Neuronal stem cell (in vitro differentiated cells): ENCODE measurements at regions not wholly inside any gene's neighbourhood (a gene's known extent, or its start where the extent isn't known, plus 50 kb on each side); places are given as distances from the start of the nearest gene placed in this dataset.

ENCODE experiments used
- DNase-seq: peaks from one replicate; pipeline ENCODE4 v3.0.0-alpha.2; 2013; ENCODE audit warnings: low spot score
- H2AFZ ChIP-seq: one replicate; pipeline ENCODE4 v1.6.1; 2013; ENCODE audit warnings: mild to moderate bottlenecking, low read length, inconsistent platforms
- H2AK5ac ChIP-seq: 2 replicates; pipeline ENCODE4 v1.6.1; 2013; ENCODE audit warnings: low read depth, mild to moderate bottlenecking, inconsistent platforms, low read length, moderate library complexity, mixed read lengths
- H2BK120ac ChIP-seq: 2 replicates; pipeline ENCODE4 v1.6.1; 2013; ENCODE audit warnings: low read depth, mild to moderate bottlenecking, inconsistent platforms, low read length, moderate library complexity, mixed read lengths
- H2BK12ac ChIP-seq: one replicate; pipeline ENCODE4 v1.6.1; 2013; ENCODE audit warnings: low read length, inconsistent platforms
- H2BK15ac ChIP-seq: 2 replicates; pipeline ENCODE4 v1.6.1; 2013; ENCODE audit warnings: mild to moderate bottlenecking, low read length, inconsistent platforms, mixed read lengths
- H2BK5ac ChIP-seq: one replicate; pipeline ENCODE4 v1.6.1; 2013; ENCODE audit warnings: inconsistent platforms, mild to moderate bottlenecking, low read length, moderate library complexity
- H3K14ac ChIP-seq: one replicate; pipeline ENCODE4 v1.6.1; 2013; ENCODE audit warnings: low read length, inconsistent platforms
- H3K18ac ChIP-seq: 2 replicates; pipeline ENCODE4 v1.6.1; 2013; ENCODE audit warnings: low read length, inconsistent platforms
- H3K23ac ChIP-seq: 2 replicates; pipeline ENCODE4 v1.6.1; 2013; ENCODE audit warnings: low read depth, mild to moderate bottlenecking, mixed read lengths, low read length, inconsistent platforms; ENCODE audit not compliant: poor library complexity
- H3K27ac ChIP-seq: replicated peaks from 3 replicates; pipeline ENCODE4 v1.5.1; 2013; ENCODE audit warnings: low read length, inconsistent platforms
- H3K27me3 ChIP-seq, 3 experiments: 2 replicates each; pipeline ENCODE4 v1.6.1; 2013; ENCODE audit warnings: low read length in 3 of 3, mild to moderate bottlenecking in 2 of 3, inconsistent platforms in 1 of 3, low read depth in 1 of 3, mixed read lengths in 1 of 3, moderate library complexity in 1 of 3; ENCODE audit not compliant: control insufficient read depth in 3 of 3, insufficient read depth in 3 of 3
- H3K36me3 ChIP-seq, 2 donors: replicated peaks in 1 of 2; 2 replicates each; pipeline ENCODE4 v1.6.1; 2013; ENCODE audit warnings: low read length in 2 of 2; ENCODE audit not compliant: control insufficient read depth in 2 of 2, insufficient read depth in 2 of 2
- H3K4ac ChIP-seq: 2 replicates; pipeline ENCODE4 v1.6.1; 2013; ENCODE audit warnings: inconsistent platforms, mild to moderate bottlenecking, low read length, moderate library complexity
- H3K4me1 ChIP-seq, 2 donors: 1 replicate in 1 of 2; 2 replicates in 1 of 2; pipeline ENCODE4 v1.6.1; 2013; ENCODE audit warnings: low read length in 2 of 2, low read depth in 1 of 2; ENCODE audit not compliant: control insufficient read depth in 2 of 2, insufficient read depth in 1 of 2
- H3K4me2 ChIP-seq: one replicate; pipeline ENCODE4 v1.6.1; 2013; ENCODE audit warnings: mild to moderate bottlenecking, low read length, inconsistent platforms; ENCODE audit not compliant: insufficient read depth, poor library complexity, severe bottlenecking
- H3K4me3 ChIP-seq, 2 donors: 2 replicates each; pipeline ENCODE4 v1.5.1; 2013; ENCODE audit warnings: low read length in 2 of 2, mild to moderate bottlenecking in 2 of 2, inconsistent platforms in 1 of 2, moderate library complexity in 1 of 2
- H3K79me1 ChIP-seq: one replicate; pipeline ENCODE4 v1.6.1; 2013; ENCODE audit warnings: low read depth, mild to moderate bottlenecking, inconsistent platforms, low read length, moderate library complexity
- H3K9ac ChIP-seq: one replicate; pipeline ENCODE4 v1.6.1; 2013; ENCODE audit warnings: mild to moderate bottlenecking, low read depth, low read length, inconsistent platforms; ENCODE audit not compliant: poor library complexity
- H3K9me3 ChIP-seq, 2 donors: replicated peaks in 1 of 2; 2 replicates each; pipeline versions ENCODE3 to v1.6.1; 2013; ENCODE audit warnings: low read length in 2 of 2, mild to moderate bottlenecking in 2 of 2, inconsistent platforms in 1 of 2, low read depth in 1 of 2, mixed read lengths in 1 of 2, moderate library complexity in 1 of 2; ENCODE audit not compliant: control insufficient read depth in 2 of 2, insufficient read depth in 1 of 2
- H4K8ac ChIP-seq: one replicate; pipeline ENCODE4 v1.6.1; 2013; ENCODE audit warnings: low read depth, mild to moderate bottlenecking, inconsistent platforms, low read length, moderate library complexity
- H4K91ac ChIP-seq: one replicate; pipeline ENCODE4 v1.6.1; 2013; ENCODE audit warnings: low read length, low read depth, mild to moderate bottlenecking, inconsistent platforms; ENCODE audit not compliant: poor library complexity
- WGBS, 2 donors: extraction: QIAGEN DNeasy Blood & Tissue Kit; methylation state at CpG; one replicate each; pipeline ENCODE4 v1.1.7; 2013; ENCODE audit warnings: missing lambda C conversion rate in 2 of 2, mixed read lengths in 1 of 2; ENCODE audit not compliant: insufficient read length in 2 of 2, insufficient replicate concordance in 1 of 2; ENCODE audit errors: extremely low coverage in 2 of 2; 5-methylcytosine and 5-hydroxymethylcytosine counted together

DNA sequence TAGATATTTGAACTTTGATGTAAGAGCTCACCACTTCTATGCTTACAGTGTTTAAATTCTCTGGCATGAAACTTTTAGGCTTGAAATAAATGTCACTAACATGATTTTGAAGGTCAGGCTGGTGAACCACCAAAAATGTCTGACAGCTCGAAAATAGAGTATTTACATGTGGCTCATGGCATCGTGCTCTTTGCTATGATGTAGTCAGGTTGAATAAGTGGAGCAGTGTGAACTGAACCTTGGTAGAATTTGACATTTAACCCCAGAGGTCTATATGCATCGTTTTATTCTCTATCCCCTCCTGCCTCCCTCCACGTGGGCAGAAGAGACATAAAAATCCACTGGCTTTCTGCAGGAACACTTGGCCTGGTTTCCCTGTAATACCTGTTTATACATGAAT is 369.7 kb upstream of the ATP2B1 start:
- no peaks in the 10 kb centered on the region for H3K27me3 ChIP-seq
- H3K14ac ChIP-seq: no peak overlapping the region
- no peak overlapping the region for H3K4me3 ChIP-seq
- H3K79me1 ChIP-seq: no peaks in the 10 kb centered on the region
- H2BK15ac ChIP-seq: no peak overlapping the region
- no peak overlapping the region for H3K23ac ChIP-seq
- no peak overlapping the region for H3K27ac ChIP-seq
- H3K9ac ChIP-seq: no peak overlapping the region
- H3K4me1 ChIP-seq: peaks cover 0 to 7% of the 10 kb centered on the region in 2 donors
- H3K4me2 ChIP-seq: no peak overlapping the region
- WGBS, 2 donors: no CpG with 5 or more reads among the region's 4 CpGs
- no peak overlapping the region for H3K4ac ChIP-seq
- H3K18ac ChIP-seq: no peak overlapping the region
- no peak for DNase-seq
- no peaks in the 10 kb centered on the region for H3K9me3 ChIP-seq
- H2BK12ac ChIP-seq: no peak overlapping the region
- no peak overlapping the region for H2BK120ac ChIP-seq
- H4K91ac ChIP-seq: no peak overlapping the region
- no peaks in the 10 kb centered on the region for H3K36me3 ChIP-seq
- H2AK5ac ChIP-seq: no peak overlapping the region
- no peak overlapping the region for H2BK5ac ChIP-seq
- H2AFZ ChIP-seq: no peak overlapping the region
- H4K8ac ChIP-seq: no peak overlapping the region

DNA sequence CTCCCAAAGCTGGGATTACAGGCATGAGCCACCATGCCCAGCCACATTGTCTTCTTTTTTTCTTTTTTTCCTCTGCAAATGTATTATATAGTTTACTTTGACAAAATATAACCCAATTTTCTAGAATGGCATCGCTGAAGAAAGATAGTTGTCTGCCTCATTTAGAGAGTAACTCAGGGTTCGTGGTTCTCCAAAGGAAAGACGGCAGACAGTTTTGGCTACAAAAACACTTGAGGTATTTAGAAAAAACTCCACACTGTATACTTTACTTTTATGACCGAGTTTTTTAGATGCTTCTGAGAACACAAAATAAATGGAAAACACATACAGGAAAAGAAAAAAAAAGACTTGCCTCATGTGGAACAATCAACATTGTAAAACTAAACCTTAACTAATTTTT is 369.1 kb upstream of the ATP2B1 start:
- no peak overlapping the region for H2BK15ac ChIP-seq
- no peak overlapping the region for H2BK5ac ChIP-seq
- WGBS, 2 donors: no CpG with 5 or more reads among the region's 4 CpGs
- H3K9ac ChIP-seq: no peak overlapping the region
- no peak overlapping the region for H3K18ac ChIP-seq
- H3K23ac ChIP-seq: no peak overlapping the region
- no peak overlapping the region for H2BK12ac ChIP-seq
- no peaks in the 10 kb centered on the region for H3K9me3 ChIP-seq
- H4K8ac ChIP-seq: no peak overlapping the region
- H2AFZ ChIP-seq: no peak overlapping the region
- no peak overlapping the region for H3K27ac ChIP-seq
- no peaks in the 10 kb centered on the region for H3K79me1 ChIP-seq
- H3K14ac ChIP-seq: no peak overlapping the region
- peaks cover 0 to 7% of the 10 kb centered on the region in 2 donors for H3K4me1 ChIP-seq
- no peak overlapping the region for H2BK120ac ChIP-seq
- no peak overlapping the region for H2AK5ac ChIP-seq
- H3K4ac ChIP-seq: no peak overlapping the region
- no peaks in the 10 kb centered on the region for H3K27me3 ChIP-seq
- no peak overlapping the region for H4K91ac ChIP-seq
- no peaks in the 10 kb centered on the region for H3K36me3 ChIP-seq
- H3K4me2 ChIP-seq: no peak overlapping the region
- H3K4me3 ChIP-seq: no peak overlapping the region
- no peak for DNase-seq

DNA sequence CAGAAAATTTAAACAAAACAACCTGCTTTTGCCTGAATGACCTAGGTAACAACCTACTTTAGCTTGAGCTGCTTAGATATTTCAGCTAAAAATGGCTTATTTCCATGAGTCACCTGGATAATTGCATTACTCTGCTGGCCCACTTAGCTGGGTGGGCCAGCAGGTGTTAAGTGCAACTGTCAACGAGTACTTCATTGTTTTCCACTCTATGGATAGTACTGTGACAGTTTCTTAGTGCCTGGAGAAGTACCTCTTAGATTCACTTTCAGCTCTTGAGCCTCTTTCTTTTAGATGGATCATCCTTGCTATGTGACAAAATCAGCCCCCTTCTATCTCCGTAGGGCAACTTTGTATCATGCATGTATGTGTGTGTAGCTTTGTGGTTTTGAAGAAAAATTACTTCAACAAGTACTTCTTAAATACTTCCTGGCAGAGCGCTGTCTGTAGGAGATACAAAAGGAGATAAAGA is 368.2 kb upstream of the ATP2B1 start:
- no peaks in the 10 kb centered on the region for H3K9me3 ChIP-seq
- no peak for DNase-seq
- H3K18ac ChIP-seq: no peak overlapping the region
- H4K8ac ChIP-seq: no peak overlapping the region
- no peak overlapping the region for H3K14ac ChIP-seq
- no peak overlapping the region for H3K4ac ChIP-seq
- H3K4me1 ChIP-seq: peaks cover 0 to 7% of the 10 kb centered on the region in 2 donors
- H2BK120ac ChIP-seq: no peak overlapping the region
- no peak overlapping the region for H3K4me2 ChIP-seq
- whole genome bisulfite sequencing, 2 donors: no CpG with 5 or more reads among the region's 3 CpGs
- H3K79me1 ChIP-seq: no peaks in the 10 kb centered on the region
- H3K23ac ChIP-seq: no peak overlapping the region
- no peak overlapping the region for H3K27ac ChIP-seq
- H4K91ac ChIP-seq: no peak overlapping the region
- no peak overlapping the region for H2BK5ac ChIP-seq
- H2AK5ac ChIP-seq: no peak overlapping the region
- H3K9ac ChIP-seq: no peak overlapping the region
- H2BK15ac ChIP-seq: no peak overlapping the region
- H3K4me3 ChIP-seq: no peak overlapping the region
- no peak overlapping the region for H2BK12ac ChIP-seq
- H3K27me3 ChIP-seq: no peaks in the 10 kb centered on the region
- no peak overlapping the region for H2AFZ ChIP-seq
- H3K36me3 ChIP-seq: no peaks in the 10 kb centered on the region

DNA sequence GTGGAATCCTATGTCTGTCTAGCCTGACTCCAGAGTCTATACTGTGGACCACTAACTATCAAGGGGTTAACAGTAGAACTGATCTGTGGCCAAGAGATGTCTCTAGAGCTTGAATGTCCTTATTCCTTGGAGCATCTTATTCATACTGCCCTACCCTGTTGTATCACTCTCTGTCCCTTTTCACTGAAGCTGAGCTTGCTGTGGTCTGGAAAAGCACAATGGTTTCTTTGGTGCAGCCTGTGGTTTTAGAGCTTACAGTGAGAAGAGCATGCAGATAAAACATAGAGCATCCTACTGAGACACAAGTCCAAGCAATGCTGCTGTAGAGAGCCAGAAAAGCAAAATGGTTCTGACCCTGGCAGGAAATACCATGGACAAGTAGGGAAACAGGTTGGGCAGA is 367.0 kb upstream of the ATP2B1 start:
- no peaks in the 10 kb centered on the region for H3K9me3 ChIP-seq
- H2BK5ac ChIP-seq: no peak overlapping the region
- H3K4ac ChIP-seq: no peak overlapping the region
- H3K4me3 ChIP-seq: no peak overlapping the region
- no peak overlapping the region for H2AK5ac ChIP-seq
- no peak overlapping the region for H3K14ac ChIP-seq
- peaks cover 0 to 7% of the 10 kb centered on the region in 2 donors for H3K4me1 ChIP-seq
- H2BK15ac ChIP-seq: no peak overlapping the region
- H4K91ac ChIP-seq: no peak overlapping the region
- no peaks in the 10 kb centered on the region for H3K27me3 ChIP-seq
- H3K9ac ChIP-seq: no peak overlapping the region
- no peak overlapping the region for H3K27ac ChIP-seq
- H2BK120ac ChIP-seq: no peak overlapping the region
- H3K23ac ChIP-seq: no peak overlapping the region
- no peaks in the 10 kb centered on the region for H3K79me1 ChIP-seq
- H3K18ac ChIP-seq: peak overlapping the region; percentile 15
- no peak overlapping the region for H3K4me2 ChIP-seq
- DNase-seq: no peak
- H3K36me3 ChIP-seq: no peaks in the 10 kb centered on the region
- H2BK12ac ChIP-seq: no peak overlapping the region
- H4K8ac ChIP-seq: no peak overlapping the region
- H2AFZ ChIP-seq: no peak overlapping the region
